ENCODE measurements at regions not wholly inside any gene's neighbourhood (a gene's known extent, or its start where the extent isn't known, plus 50 kb on each side); places are given as distances from the start of the nearest gene placed in this dataset.

DNA sequence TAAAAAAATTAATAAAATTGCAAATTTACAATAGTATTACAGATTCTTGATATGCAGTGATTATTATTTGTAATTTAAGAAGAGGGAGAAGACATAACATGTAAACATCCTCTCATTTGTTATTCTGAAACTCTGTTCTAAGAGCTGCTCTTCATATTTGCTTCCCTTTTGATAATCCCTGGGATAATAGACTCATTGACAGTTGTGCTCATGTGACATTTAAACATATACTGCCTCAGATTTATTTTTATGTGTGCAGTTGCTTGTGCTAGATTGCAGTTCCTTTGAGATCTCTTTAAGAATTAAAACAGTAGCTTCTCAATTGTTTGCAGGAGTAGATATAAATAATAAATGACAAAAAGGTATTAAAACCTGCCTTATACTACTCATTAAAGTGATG lies 605.1 kb upstream of the CNTNAP5 start:
- intact Hi-C loops (cut with DNase I), result no loop called here

DNA sequence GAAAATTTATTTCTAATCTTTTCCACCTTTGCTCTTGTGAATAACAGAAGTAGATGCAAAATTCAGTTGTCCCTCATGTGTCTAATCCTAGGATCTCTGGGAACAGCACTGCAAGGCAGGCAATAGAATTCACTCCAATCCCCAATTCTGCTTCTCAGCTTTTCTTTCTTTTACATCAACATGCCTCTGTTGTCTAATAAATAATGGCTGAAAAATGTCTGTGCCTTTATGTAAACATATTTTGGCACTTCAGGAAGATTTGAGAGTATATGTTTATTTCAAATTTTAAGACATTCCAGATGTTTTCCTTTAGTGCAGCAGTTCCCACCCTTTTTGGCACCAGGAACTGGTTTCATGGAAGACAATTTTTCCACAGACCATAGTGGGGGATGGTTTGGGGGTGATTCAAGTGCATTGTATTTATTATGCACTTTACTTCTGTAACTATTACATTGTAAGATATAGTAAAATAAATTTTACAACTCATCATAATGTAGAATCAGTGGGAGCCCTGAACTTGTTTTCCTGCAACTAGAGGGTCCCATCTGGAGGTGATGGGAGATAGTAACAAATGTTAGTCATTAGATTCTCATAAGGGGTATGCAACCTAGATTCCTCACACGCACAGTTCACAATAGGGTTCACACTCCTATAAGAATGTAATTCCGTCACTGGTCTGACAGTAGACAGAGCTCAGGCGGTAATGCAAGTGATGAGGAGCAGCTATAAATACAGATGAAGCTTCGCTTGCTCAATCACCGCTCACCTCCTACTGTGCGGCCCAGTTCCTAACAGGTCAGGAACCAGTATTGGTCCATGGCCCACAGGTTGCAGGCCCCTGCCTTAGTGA lies 590.3 kb upstream of the CNTNAP5 start:
- H3K27ac ChIP-seq, result no peak overlapping the region
- H3K4me1 ChIP-seq, result no peaks in the 10 kb centered on the region
- ATAC-seq, result no peak
- WGBS (ENCODE audit: insufficient coverage, low coverage, low lambda C conversion rate, missing lambda C conversion rate), result 80% methylated on average over 6 of the region's 6 CpGs
- no peaks in the 10 kb centered on the region for H3K9me3 ChIP-seq
- H3K36me3 ChIP-seq, result no peaks in the 10 kb centered on the region
- DNase-seq, result no peak
- no peak overlapping the region for H3K4me3 ChIP-seq
- TF ChIP-seq, protein P1, sequence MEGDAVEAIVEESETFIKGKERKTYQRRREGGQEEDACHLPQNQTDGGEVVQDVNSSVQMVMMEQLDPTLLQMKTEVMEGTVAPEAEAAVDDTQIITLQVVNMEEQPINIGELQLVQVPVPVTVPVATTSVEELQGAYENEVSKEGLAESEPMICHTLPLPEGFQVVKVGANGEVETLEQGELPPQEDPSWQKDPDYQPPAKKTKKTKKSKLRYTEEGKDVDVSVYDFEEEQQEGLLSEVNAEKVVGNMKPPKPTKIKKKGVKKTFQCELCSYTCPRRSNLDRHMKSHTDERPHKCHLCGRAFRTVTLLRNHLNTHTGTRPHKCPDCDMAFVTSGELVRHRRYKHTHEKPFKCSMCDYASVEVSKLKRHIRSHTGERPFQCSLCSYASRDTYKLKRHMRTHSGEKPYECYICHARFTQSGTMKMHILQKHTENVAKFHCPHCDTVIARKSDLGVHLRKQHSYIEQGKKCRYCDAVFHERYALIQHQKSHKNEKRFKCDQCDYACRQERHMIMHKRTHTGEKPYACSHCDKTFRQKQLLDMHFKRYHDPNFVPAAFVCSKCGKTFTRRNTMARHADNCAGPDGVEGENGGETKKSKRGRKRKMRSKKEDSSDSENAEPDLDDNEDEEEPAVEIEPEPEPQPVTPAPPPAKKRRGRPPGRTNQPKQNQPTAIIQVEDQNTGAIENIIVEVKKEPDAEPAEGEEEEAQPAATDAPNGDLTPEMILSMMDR (IDR thresholded peaks at IDR 0.05), result no peak
- no peak for TF ChIP-seq POLR2A (IDR thresholded peaks at IDR 0.05)
- no peaks in the 10 kb centered on the region for H3K27me3 ChIP-seq
- intact Hi-C loops (cut with DNase I), result no loop called here

More for the DNA sequence above, 605.1 kb upstream of the CNTNAP5 start:
- H3K36me3 ChIP-seq, result no peaks in the 10 kb centered on the region
- H3K4me3 ChIP-seq, result no peak overlapping the region
- TF ChIP-seq, protein P1 (IDR thresholded peaks at IDR 0.05), result no peak
- no peak for TF ChIP-seq POLR2A (IDR thresholded peaks at IDR 0.05)
- H3K27me3 ChIP-seq, result no peaks in the 10 kb centered on the region
- DNase-seq, result no peak
- H3K9me3 ChIP-seq, result no peaks in the 10 kb centered on the region
- no peak for ATAC-seq
- no peaks in the 10 kb centered on the region for H3K4me1 ChIP-seq
- no peak overlapping the region for H3K27ac ChIP-seq

DNA sequence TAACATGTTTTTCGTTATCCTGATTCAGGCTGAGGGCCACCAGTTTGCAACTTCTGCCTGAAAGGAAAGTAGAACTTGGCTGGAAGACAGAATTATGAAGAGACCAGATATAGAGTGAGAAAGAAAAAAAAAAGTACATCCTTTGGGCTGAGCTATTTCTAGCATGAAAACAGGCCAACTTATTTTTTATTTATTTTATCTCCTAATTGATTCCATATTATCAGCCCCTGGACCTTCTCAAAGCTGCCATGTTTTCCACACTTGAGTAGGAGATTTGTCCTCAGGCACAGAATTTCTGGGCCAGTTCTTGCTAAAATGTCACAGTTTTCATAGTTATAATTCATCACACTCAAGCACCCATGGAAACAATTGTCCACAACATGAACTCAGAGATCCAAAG lies 586.8 kb upstream of the CNTNAP5 start:
- DNase-seq, result no peak
- H3K27me3 ChIP-seq, result no peaks in the 10 kb centered on the region
- H3K9me3 ChIP-seq, result no peaks in the 10 kb centered on the region
- 0% methylated on average over 1 of the region's 1 CpG for WGBS (ENCODE audit: insufficient coverage, low coverage, low lambda C conversion rate, missing lambda C conversion rate)
- no peak overlapping the region for H3K27ac ChIP-seq
- no peaks in the 10 kb centered on the region for H3K4me1 ChIP-seq
- no peak for ATAC-seq
- TF ChIP-seq POLR2A (IDR thresholded peaks at IDR 0.05), result no peak
- TF ChIP-seq, protein P1 (IDR thresholded peaks at IDR 0.05), result no peak
- no peaks in the 10 kb centered on the region for H3K36me3 ChIP-seq
- H3K4me3 ChIP-seq, result no peak overlapping the region
- intact Hi-C loops (cut with DNase I), result no loop called here

DNA sequence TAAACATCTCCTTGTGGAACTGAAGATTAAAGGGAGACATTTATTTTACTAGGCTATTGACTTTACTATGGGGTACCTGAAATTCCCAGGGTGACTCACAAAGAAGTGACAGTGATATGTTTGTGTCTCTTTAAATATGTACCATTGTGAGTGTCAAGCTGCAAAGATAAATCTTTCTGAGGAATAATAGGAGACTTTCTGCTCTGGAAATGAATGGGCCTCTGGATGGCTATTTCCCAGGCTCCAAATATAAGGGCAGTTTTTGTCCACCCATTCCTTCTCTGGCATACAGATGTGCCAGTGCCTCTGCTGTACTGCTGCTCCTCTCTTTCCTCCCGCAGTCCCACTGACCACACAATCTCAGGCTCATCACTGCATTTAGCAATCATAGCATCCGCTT lies 586.4 kb upstream of the CNTNAP5 start:
- Histone ChIP-seq H3K36me3 (no peaks in the 10 kb centered on the region), H3K27me3 (no peaks in the 10 kb centered on the region), H3K4me3 (no peak overlapping the region), H3K9me3 (no peaks in the 10 kb centered on the region), H3K4me1 (no peaks in the 10 kb centered on the region), H3K27ac (no peak overlapping the region)
- DNase-seq (no peak), ATAC-seq (no peak)
- TF ChIP-seq, protein P1 (IDR thresholded peaks at IDR 0.05), result no peak
- TF ChIP-seq POLR2A (IDR thresholded peaks at IDR 0.05), result no peak
- 48% methylated on average over 2 of the region's 2 CpGs for whole genome bisulfite sequencing (ENCODE audit: insufficient coverage, low coverage, low lambda C conversion rate, missing lambda C conversion rate)
- intact Hi-C loops (cut with DNase I), result no loop called here

Measured in right lobe of liver (tissue), 6 donors.